ENCODE measurements at regions not wholly inside any gene's neighbourhood (a gene's known extent, or its start where the extent isn't known, plus 50 kb on each side); places are given as distances from the start of the nearest gene placed in this dataset.
"Not testable (repeated sequence)": the region's sequence is repeated elsewhere in the genome, so short reads cannot be mapped to it uniquely, and the experiment has no call there.

DNA sequence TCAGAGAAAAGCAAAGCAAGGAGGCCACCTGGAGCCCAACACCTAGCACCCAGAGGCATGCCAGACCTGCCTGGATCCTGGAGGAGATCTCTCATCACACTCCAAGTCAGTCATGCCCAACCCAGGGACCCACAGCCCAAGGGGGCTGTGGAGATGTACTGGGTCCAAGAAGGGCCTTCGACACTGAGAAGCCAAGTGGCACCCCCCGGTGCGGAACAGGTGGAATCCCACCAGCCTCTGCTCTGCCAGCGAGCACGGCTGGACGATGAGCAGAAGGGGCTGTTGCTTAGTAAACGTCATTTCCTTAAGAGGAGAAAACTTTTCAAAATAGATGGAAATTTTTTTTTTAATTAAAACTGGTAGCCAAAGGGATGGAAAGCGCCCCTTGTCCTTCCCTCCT is 171.9 kb upstream of the GRK3 start:
- H3K9me3 Mint-ChIP-seq = no peaks in the 10 kb centered on the region
- no peak for ATAC-seq
- no peaks in the 10 kb centered on the region for H3K27me3 Mint-ChIP-seq
- no peak overlapping the region for H3K4me3 Mint-ChIP-seq
- no peak overlapping the region for H3K27ac Mint-ChIP-seq
- H3K4me1 Mint-ChIP-seq = peaks cover 69% of the 10 kb centered on the region
- H3K36me3 Mint-ChIP-seq = peaks cover 11% of the 10 kb centered on the region

GRCh38 chr22:25393121-25393805 is 171.2 kb upstream of the GRK3 start:
- H3K9me3 Mint-ChIP-seq = no peaks in the 10 kb centered on the region
- no peak overlapping the region for H3K4me3 Mint-ChIP-seq
- H3K36me3 Mint-ChIP-seq = peaks cover 9% of the 10 kb centered on the region
- ATAC-seq = no peak
- H3K27ac Mint-ChIP-seq = no peak overlapping the region
- H3K27me3 Mint-ChIP-seq = no peaks in the 10 kb centered on the region
- H3K4me1 Mint-ChIP-seq = peaks cover 72% of the 10 kb centered on the region

GRCh38 chr22:25395468-25395867 is 169.0 kb upstream of the GRK3 start:
- H3K4me1 Mint-ChIP-seq = peaks cover 70% of the 10 kb centered on the region
- H3K9me3 Mint-ChIP-seq = no peaks in the 10 kb centered on the region
- no peak overlapping the region for H3K27ac Mint-ChIP-seq
- H3K4me3 Mint-ChIP-seq = no peak overlapping the region
- ATAC-seq = no peak
- H3K36me3 Mint-ChIP-seq = peaks cover 9% of the 10 kb centered on the region
- H3K27me3 Mint-ChIP-seq = no peaks in the 10 kb centered on the region

DNA sequence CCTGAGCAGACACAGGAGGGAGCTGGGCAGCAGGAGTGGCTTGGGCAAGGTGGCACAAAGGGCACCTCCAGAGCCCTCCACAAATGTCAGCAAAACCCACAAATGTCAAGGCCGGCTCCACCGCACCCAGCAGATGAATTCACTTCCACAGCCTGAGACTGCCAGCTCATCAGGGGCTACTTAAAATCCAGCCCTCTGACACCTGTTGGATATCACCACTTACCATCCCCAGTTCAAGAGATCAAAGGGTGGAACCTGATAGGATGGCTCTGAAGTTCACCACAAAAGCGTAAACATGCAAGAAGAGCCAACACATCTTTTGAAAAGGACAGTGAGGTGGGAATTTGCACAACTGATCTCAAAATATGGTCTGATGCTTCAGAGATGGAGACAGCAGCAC is 168.6 kb upstream of the GRK3 start:
- Mint-ChIP-seq H3K27me3 (no peaks in the 10 kb centered on the region), H3K4me3 (no peak overlapping the region), H3K4me1 (peaks cover 70% of the 10 kb centered on the region), H3K9me3 (no peaks in the 10 kb centered on the region), H3K27ac (no peak overlapping the region), H3K36me3 (peaks cover 9% of the 10 kb centered on the region)
- ATAC-seq = no peak

DNA sequence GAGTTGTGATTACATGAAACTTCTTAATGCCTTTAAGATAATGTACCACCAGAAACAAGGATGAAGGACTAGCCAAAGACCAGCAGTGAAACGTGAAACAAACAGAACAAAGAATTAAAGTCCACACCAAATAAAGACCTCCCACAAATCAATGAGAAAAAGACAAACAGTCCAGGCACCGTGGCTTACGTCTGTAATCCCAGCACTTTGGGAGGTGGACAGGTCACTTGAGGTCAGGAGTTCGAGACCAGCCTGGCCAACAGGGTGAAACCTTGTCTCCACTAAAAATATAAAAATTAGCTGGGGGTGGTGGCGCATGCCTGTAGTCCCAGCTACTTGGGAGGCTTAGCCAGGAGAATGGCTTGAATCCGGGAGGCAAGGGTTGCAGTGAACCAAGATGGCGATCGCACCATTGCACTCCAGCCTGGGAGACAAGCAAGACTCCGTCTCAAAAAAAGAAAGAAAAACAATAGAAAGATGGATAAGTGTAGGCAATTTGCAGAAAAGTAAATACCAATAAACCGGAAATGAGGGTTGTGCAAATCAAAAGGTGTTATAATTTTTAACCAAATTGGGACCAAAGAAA is 167.8 kb upstream of the GRK3 start:
- peaks cover 77% of the 10 kb centered on the region for H3K4me1 Mint-ChIP-seq
- no peak overlapping the region for H3K4me3 Mint-ChIP-seq
- H3K36me3 Mint-ChIP-seq = peaks cover 9% of the 10 kb centered on the region
- no peaks in the 10 kb centered on the region for H3K27me3 Mint-ChIP-seq
- H3K9me3 Mint-ChIP-seq = no peaks in the 10 kb centered on the region
- no peak overlapping the region for H3K27ac Mint-ChIP-seq
- ATAC-seq = no peak

- Mint-ChIP-seq H3K27me3 (no peaks in the 10 kb centered on the region), H3K36me3 (peaks cover 9% of the 10 kb centered on the region), H3K4me1 (peaks cover 78% of the 10 kb centered on the region), H3K27ac (peak overlapping the region; percentile 13), H3K4me3 (no peak overlapping the region), H3K9me3 (no peaks in the 10 kb centered on the region)
- ATAC-seq = no peak
Measured at GRCh38 chr22:25397616-25398015, 166.9 kb upstream of the GRK3 start.

- Mint-ChIP-seq H3K27ac (peak overlapping the region; percentile 13), H3K4me1 (peaks cover 86% of the 10 kb centered on the region)
- peak; percentile 91 for ATAC-seq
Measured at GRCh38 chr22:25398591-25399062, 165.8 kb upstream of the GRK3 start.

GRCh38 chr22:25399649-25400151 is 164.8 kb upstream of the GRK3 start:
- no peak for ATAC-seq
- Mint-ChIP-seq H3K4me3 (no peak overlapping the region), H3K36me3 (peaks cover 9% of the 10 kb centered on the region), H3K9me3 (no peaks in the 10 kb centered on the region), H3K27me3 (no peaks in the 10 kb centered on the region), H3K27ac (no peak overlapping the region), H3K4me1 (peaks cover 89% of the 10 kb centered on the region)

More at GRCh38 chr22:25398591-25399062, 165.8 kb upstream of the GRK3 start:
- H3K27me3 Mint-ChIP-seq, H3K9me3 Mint-ChIP-seq, H3K4me3 Mint-ChIP-seq, H3K36me3 Mint-ChIP-seq: not testable (repeated sequence)

DNA sequence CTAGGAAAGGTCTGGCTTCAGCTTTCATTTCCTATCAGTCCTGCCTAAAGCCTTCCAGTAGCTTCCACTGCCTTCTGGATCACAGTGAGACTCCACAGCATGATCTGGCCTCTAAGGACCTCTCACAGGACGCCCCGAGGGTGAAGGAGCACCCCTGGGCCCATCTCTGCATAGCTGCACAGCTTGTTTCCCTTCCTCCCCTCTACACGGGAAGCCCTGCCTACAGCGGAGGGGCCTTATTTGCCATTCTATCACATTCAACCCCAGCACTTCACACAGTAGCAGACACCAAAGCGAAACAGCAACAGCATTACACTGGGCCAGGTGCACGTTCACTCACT is 162.3 kb upstream of the GRK3 start:
- H3K27ac Mint-ChIP-seq = no peak overlapping the region
- peaks cover 74% of the 10 kb centered on the region for H3K4me1 Mint-ChIP-seq
- H3K9me3 Mint-ChIP-seq = no peaks in the 10 kb centered on the region

DNA sequence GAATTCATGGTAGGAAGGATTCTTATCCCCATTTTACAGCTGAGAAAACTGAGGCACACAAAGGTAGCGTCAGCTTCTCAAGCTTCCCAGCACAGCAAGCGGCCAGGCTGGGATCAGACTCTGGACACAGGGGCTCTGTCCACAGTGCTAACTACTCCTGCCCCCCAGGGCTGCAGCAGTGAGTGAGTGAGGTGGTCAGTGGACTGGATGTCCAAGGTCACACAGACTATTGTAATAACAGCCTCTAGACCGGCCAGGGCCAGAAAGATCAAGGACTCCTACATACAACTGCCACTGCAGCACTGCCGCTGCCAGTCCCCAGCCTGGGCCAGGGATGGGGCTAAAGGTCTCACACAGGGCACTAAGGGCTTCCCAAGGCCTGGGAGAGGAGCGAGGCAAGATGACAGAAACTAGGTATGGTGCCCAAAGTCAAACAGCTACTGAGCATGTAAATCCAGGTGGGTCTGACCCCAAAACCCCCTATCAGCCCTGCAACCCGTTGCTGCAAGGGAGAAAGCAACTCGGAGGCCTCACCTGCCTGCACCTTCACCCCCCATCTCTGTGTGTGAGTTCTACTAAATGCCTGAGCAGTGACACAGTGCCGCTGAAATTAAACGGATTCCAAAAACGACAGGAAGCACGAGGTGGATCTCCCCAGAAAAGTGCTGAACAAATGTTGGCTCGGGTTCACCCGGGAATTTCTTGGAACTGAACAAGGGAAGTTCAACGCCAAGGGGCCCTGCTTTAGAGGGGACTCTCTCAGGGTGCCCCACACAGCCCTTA is 161.8 kb upstream of the GRK3 start:
- H3K27me3 Mint-ChIP-seq = no peaks in the 10 kb centered on the region
- ATAC-seq = no peak
- H3K27ac Mint-ChIP-seq = peak overlapping the region; percentile 55
- peak overlapping the region; percentile 83 for H3K4me3 Mint-ChIP-seq
- H3K36me3 Mint-ChIP-seq = no peaks in the 10 kb centered on the region
- peaks cover 74% of the 10 kb centered on the region for H3K4me1 Mint-ChIP-seq
- no peaks in the 10 kb centered on the region for H3K9me3 Mint-ChIP-seq

More for the DNA sequence above, 162.3 kb upstream of the GRK3 start:
- ATAC-seq = no peak
- Mint-ChIP-seq H3K4me3 (no peak overlapping the region), H3K27me3 (no peaks in the 10 kb centered on the region), H3K36me3 (no peaks in the 10 kb centered on the region)

DNA sequence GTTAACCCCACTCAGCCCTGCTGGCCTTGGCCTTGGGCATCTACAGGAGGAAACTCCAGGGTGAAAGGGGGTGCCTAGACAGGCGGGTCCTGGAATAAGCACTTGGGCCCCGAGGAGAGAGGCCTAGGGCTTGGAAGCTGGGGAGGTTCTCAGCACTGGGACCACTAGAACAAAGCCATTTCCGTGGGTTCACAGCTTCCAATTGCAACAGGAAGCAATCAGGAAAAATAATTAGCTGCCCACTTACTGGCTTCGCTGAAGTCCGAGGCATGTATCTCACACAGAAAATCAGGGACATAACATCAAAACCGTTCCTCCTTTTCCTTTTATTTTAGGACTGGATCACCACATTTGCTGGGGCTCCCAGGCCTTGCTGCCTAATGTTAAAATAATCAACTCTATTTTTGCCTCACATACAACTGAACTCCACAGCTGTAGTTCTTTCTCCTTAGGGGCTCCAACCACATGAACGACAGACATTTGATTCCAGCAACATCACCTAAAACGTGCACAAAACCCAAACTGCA is 161.1 kb upstream of the GRK3 start:
- Mint-ChIP-seq H3K27me3 (no peaks in the 10 kb centered on the region), H3K27ac (peak overlapping the region; percentile 55), H3K4me1 (peaks cover 70% of the 10 kb centered on the region), H3K4me3 (peak overlapping the region; percentile 83), H3K9me3 (no peaks in the 10 kb centered on the region), H3K36me3 (no peaks in the 10 kb centered on the region)
- no peak for ATAC-seq

GRCh38 chr22:25403811-25404471 is 160.5 kb upstream of the GRK3 start:
- Mint-ChIP-seq H3K4me1 (peaks cover 64% of the 10 kb centered on the region), H3K27me3 (no peaks in the 10 kb centered on the region), H3K4me3 (peak overlapping the region; percentile 83), H3K36me3 (no peaks in the 10 kb centered on the region), H3K27ac (peak overlapping the region; percentile 55), H3K9me3 (no peaks in the 10 kb centered on the region)
- peak; percentile 37 for ATAC-seq

- Mint-ChIP-seq H3K9me3 (no peaks in the 10 kb centered on the region), H3K4me3 (peak overlapping the region; percentile 83), H3K27me3 (no peaks in the 10 kb centered on the region), H3K36me3 (no peaks in the 10 kb centered on the region), H3K4me1 (peaks cover 61% of the 10 kb centered on the region), H3K27ac (peak overlapping the region; percentile 55)
- no peak for ATAC-seq
Measured at GRCh38 chr22:25404556-25404927, 159.9 kb upstream of the GRK3 start.

- Mint-ChIP-seq H3K4me1 (peaks cover 55% of the 10 kb centered on the region), H3K4me3 (peak overlapping the region; percentile 77), H3K36me3 (no peaks in the 10 kb centered on the region), H3K9me3 (no peaks in the 10 kb centered on the region), H3K27me3 (no peaks in the 10 kb centered on the region), H3K27ac (peak overlapping the region; percentile 60)
- peak; percentile 85 for ATAC-seq
Measured at GRCh38 chr22:25404928-25405816, 159.3 kb upstream of the GRK3 start.
